CD4-positive, alpha-beta T cell treated with Interleukin-2 at 100 ng/mL for 4 hours (primary cell): ENCODE measurements at regions not wholly inside any gene's neighbourhood (a gene's known extent, or its start where the extent isn't known, plus 50 kb on each side); places are given as distances from the start of the nearest gene placed in this dataset.

Experiments
- DNase-seq: peaks from one replicate; pipeline ENCODE4 v3.0.0-alpha.2; 2020; ENCODE audit warnings: low spot score

DNA sequence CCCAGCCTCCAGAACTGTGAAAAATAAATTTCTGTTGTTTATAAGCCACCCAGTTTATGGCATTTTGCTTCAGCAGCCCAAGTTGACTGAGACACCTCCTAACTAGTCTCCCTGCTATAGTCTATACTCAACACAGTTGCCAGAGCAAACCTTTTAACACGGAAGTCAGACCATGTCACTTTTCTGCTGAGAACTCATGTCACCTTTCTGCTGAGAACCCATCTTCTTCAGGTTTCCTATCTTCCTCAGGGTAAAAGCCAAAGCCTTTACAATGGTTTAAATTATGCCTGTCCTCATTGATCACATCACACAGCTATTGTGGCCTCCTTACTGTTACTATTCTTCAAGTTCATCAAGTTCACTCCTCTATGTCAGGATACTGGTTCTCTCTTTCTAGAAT is 74.3 kb upstream of the SOX6 start:
- no peak for DNase-seq

DNA sequence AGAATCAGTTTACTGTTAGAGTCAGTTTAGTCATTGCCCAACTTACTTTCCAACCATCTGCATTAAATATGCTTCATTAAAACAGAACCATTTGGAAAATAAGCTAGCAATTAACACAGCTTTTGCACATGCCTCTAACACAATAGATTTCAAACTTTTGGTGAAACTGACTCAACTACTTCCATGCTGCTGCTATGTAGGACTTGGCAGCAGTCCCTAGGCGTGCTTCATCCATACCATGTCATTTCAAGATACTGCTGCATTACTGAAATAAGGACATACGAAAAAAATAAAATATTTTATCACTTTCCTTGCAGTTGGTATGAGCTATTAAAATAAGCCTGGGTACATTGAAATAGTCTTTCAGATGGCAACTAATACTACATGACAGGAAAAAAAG is 65.5 kb upstream of the SOX6 start:
- no peak for DNase-seq

DNA sequence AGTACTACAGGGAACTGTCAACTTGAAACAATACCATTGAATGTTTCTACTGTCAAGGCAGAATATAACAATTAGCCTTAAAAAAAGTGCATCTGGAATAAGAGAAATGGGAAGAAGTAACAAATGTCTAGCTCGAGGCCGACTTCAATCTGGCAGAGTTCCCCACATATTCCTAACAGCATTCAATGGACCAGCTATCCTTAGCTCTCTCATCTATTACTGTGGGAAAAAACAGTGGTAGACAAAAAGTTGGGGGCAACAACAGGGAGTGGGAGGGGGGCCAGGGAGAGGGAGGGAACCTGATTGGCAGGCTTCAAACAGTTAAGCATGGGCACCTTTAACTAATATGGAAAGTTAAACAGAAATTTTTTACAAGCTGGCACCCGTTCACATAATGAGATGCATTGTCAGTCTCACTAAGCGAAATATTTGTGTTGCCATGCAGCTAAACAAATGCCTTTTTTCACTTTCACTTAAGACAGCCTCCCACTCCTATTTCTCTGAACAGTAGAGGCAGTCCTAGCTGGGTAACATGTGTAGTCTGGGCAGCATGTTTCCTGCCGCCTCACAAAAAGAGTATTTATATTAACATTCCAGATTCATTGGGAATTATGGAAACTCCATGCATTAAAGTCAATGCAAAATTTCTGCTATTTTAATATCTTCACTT is 62.2 kb upstream of the SOX6 start:
- no peak for DNase-seq

DNA sequence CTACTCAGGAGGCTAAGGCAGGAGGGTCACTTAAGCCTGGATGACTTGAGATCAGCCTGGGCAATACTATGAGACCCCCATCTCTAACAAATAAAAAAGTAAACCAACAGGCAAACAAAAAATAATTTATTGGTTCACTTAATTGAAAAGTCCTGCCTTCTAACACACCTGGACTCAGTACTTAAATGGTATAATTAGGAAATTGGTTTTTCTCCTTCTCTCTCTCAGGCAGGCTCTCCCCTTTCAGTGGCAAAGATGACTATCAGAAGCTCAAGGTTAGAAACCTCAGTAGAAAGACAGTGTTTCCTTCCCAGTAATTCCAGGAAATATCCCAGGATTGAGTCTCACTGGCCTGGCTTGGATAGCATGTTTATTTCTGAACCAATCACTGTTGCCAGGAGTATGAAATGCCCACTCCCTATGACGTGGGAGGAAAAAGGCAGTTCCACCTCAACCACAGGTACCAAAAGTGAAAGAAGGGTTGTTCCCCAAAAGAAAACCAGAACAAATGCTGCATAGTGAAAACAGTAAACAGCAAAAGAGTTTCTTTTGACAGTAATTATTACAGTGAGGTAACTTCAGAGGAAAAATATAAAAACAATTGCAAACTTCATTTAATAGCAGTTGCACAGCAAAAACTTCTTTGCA is 56.3 kb upstream of the SOX6 start:
- no peak for DNase-seq

DNA sequence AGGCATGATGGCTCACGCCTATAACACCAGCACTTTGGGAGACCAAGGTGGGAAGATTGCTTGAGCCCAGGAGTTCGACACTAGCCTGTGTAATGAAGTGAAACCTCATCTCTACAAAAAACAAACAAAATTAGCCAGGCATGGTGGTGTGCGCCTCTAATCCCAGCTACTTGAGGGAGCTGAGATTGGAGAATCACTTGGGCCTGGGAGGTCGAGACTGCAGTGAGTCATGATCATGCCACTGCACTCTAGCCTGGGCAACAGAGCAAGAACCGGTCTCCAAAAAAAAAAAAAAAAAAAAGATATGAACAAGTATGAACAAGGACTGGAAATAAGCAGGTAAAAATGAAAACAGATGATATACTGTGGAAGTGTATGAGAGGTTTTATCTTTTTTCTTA is 54.1 kb upstream of the SOX6 start:
- no peak for DNase-seq

DNA sequence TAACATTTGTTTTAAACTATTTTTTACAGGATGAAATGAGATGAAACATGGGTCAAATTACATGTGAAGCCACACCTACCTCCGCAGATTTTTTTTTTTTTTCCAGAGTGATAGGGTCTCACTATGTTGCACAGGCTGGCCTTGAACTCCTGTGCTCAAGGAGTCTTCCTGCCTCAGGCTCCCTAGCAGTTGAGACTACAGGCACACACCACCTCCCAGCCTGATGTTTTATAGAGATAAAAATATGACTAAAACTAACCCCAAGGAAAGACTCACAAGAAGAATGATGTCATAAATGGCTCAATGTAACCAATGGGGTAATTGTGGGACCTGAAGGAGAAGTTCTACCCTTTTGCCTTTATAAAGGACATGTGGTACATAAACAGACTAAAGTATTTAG is 52.3 kb upstream of the SOX6 start:
- no peak for DNase-seq

DNA sequence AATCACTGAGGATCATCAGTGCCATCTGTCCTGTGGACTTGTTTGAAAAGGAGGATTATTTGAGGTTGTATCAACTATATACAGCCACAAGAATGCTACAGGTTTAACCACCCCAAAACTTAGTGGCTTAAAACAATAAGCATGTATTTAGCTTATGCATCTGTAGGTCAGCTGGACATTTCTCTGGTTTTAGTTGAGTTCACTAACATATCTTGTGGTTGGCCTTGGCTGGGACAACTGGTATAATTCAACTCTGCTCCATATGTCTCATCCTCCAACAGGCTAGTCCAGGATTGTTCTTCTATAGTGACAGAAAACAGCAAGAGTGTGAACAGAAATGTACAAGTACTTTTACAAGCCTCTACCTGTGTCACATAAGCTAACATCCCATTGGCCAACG is 49.9 kb upstream of the SOX6 start:
- no peak for DNase-seq
